ENCODE measurements at regions not wholly inside any gene's neighbourhood (a gene's known extent, or its start where the extent isn't known, plus 50 kb on each side); places are given as distances from the start of the nearest gene placed in this dataset.

DNA sequence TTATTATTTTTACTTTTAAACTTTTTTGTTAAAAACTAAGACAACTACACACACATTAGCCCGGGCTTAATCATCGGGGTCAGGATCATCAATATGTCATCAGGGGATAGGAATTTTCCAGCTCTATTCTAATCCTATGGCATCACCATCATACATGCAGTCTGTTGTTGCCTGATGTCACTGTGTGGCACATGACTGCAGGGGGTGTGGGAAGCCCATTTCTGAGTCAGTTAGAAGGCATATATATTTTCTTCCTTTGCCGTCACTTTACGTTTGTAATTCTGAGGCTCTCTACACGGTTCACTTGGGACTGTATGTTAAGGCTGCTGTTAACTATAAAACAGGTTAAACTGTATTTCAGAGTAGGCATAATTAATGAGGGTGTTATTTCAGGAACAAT is 144.4 kb upstream of the ITGA6 start:
- Histone ChIP-seq H3K4me3 (ENCODE audit: low read depth, low read length, poor library complexity, severe bottlenecking) (no peak overlapping the region), H3K27me3 (replicated peaks; ENCODE audit: insufficient read depth, low read depth, low read length, poor library complexity) (no peaks in the 10 kb centered on the region), H3K9me3 (ENCODE audit: low read depth, low read length, poor library complexity, severe bottlenecking) (no peaks in the 10 kb centered on the region), H3K36me3 (ENCODE audit: insufficient read depth, low read length, poor library complexity, severe bottlenecking) (no peaks in the 10 kb centered on the region), H3K4me1 (ENCODE audit: insufficient read depth, low read length, poor library complexity, severe bottlenecking) (peaks cover 17% of the 10 kb centered on the region), H3K27ac (ENCODE audit: low read depth, low read length, poor library complexity, severe bottlenecking) (no peak overlapping the region)
- ChIA-PET POLR2A (ENCODE audit: low non-redundant PET) (interaction anchor here (0.5 kb wide), 1 partner anchor 309 kb away, joined by 3 read pairs; no protein-coding TSS in a partner anchor), CTCF (interaction anchor here (0.7 kb wide), 1 partner anchor 46 kb away, joined by 3 read pairs; no protein-coding TSS in a partner anchor)
- no TSS peak for BruUV-seq (replicated peaks)
- intact Hi-C loops (cut with micrococcal nuclease; ENCODE audit: unreplicated experiment), result no loop called here
- DNase-seq (ENCODE audit: low spot score), result peak; percentile 63
- no peak for TF ChIP-seq EZH2 (IDR thresholded peaks at IDR 0.05; ENCODE audit: borderline replicate concordance, low read depth, low read length, poor library complexity, severe bottlenecking)
- TF ChIP-seq, protein P1, sequence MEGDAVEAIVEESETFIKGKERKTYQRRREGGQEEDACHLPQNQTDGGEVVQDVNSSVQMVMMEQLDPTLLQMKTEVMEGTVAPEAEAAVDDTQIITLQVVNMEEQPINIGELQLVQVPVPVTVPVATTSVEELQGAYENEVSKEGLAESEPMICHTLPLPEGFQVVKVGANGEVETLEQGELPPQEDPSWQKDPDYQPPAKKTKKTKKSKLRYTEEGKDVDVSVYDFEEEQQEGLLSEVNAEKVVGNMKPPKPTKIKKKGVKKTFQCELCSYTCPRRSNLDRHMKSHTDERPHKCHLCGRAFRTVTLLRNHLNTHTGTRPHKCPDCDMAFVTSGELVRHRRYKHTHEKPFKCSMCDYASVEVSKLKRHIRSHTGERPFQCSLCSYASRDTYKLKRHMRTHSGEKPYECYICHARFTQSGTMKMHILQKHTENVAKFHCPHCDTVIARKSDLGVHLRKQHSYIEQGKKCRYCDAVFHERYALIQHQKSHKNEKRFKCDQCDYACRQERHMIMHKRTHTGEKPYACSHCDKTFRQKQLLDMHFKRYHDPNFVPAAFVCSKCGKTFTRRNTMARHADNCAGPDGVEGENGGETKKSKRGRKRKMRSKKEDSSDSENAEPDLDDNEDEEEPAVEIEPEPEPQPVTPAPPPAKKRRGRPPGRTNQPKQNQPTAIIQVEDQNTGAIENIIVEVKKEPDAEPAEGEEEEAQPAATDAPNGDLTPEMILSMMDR (conservative IDR thresholded peaks at IDR 0.05; ENCODE audit: low read depth, low read length), result no peak

GRCh38 chr2:172283476-172283875 is 143.9 kb upstream of the ITGA6 start:
- BruUV-seq (replicated peaks), result no TSS peak
- TF ChIP-seq, protein P1 (conservative IDR thresholded peaks at IDR 0.05; ENCODE audit: low read depth, low read length), result no peak
- no peak for TF ChIP-seq EZH2 (IDR thresholded peaks at IDR 0.05; ENCODE audit: borderline replicate concordance, low read depth, low read length, poor library complexity, severe bottlenecking)
- CTCF ChIA-PET, result interaction anchor here (0.7 kb wide), 1 partner anchor 45 kb away, joined by 3 read pairs; no protein-coding TSS in a partner anchor
- no peak for DNase-seq (ENCODE audit: low spot score)
- no peak overlapping the region for H3K27ac ChIP-seq (ENCODE audit: low read depth, low read length, poor library complexity, severe bottlenecking)
- H3K27me3 ChIP-seq (replicated peaks; ENCODE audit: insufficient read depth, low read depth, low read length, poor library complexity), result no peaks in the 10 kb centered on the region
- intact Hi-C loops (cut with micrococcal nuclease; ENCODE audit: unreplicated experiment), result no loop called here
- POLR2A ChIA-PET (ENCODE audit: low non-redundant PET), result interaction anchor here (0.6 kb wide), 1 partner anchor 959 kb away, joined by 3 read pairs; no protein-coding TSS in a partner anchor
- H3K36me3 ChIP-seq (ENCODE audit: insufficient read depth, low read length, poor library complexity, severe bottlenecking), result no peaks in the 10 kb centered on the region
- H3K9me3 ChIP-seq (ENCODE audit: low read depth, low read length, poor library complexity, severe bottlenecking), result no peaks in the 10 kb centered on the region
- H3K4me3 ChIP-seq (ENCODE audit: low read depth, low read length, poor library complexity, severe bottlenecking), result no peak overlapping the region
- H3K4me1 ChIP-seq (ENCODE audit: insufficient read depth, low read length, poor library complexity, severe bottlenecking), result peaks cover 17% of the 10 kb centered on the region

GRCh38 chr2:172284209-172284608 is 143.2 kb upstream of the ITGA6 start:
- no peaks in the 10 kb centered on the region for H3K36me3 ChIP-seq (ENCODE audit: insufficient read depth, low read length, poor library complexity, severe bottlenecking)
- no peaks in the 10 kb centered on the region for H3K27me3 ChIP-seq (replicated peaks; ENCODE audit: insufficient read depth, low read depth, low read length, poor library complexity)
- no peak overlapping the region for H3K27ac ChIP-seq (ENCODE audit: low read depth, low read length, poor library complexity, severe bottlenecking)
- ChIA-PET CTCF (no interaction called here), POLR2A (ENCODE audit: low non-redundant PET) (no interaction called here)
- no TSS peak for BruUV-seq (replicated peaks)
- TF ChIP-seq, protein P1 (conservative IDR thresholded peaks at IDR 0.05; ENCODE audit: low read depth, low read length), result no peak
- TF ChIP-seq EZH2 (IDR thresholded peaks at IDR 0.05; ENCODE audit: borderline replicate concordance, low read depth, low read length, poor library complexity, severe bottlenecking), result no peak
- H3K4me3 ChIP-seq (ENCODE audit: low read depth, low read length, poor library complexity, severe bottlenecking), result no peak overlapping the region
- no peak for DNase-seq (ENCODE audit: low spot score)
- intact Hi-C loops (cut with micrococcal nuclease; ENCODE audit: unreplicated experiment), result no loop called here
- H3K9me3 ChIP-seq (ENCODE audit: low read depth, low read length, poor library complexity, severe bottlenecking), result no peaks in the 10 kb centered on the region
- H3K4me1 ChIP-seq (ENCODE audit: insufficient read depth, low read length, poor library complexity, severe bottlenecking), result peaks cover 17% of the 10 kb centered on the region
